Upper lobe of left lung (tissue), 6 donors: ENCODE measurements at regions not wholly inside any gene's neighbourhood (a gene's known extent, or its start where the extent isn't known, plus 50 kb on each side); places are given as distances from the start of the nearest gene placed in this dataset.

ENCODE experiments used
- ATAC-seq, 2 donors: fragments of 200-7000 bp; cut with Tn5 transposase; one replicate each; pipeline ENCODE4 v1.9.1; 2022; ENCODE audit warnings: mild to moderate bottlenecking in 2 of 2, moderate library complexity in 2 of 2; ENCODE audit not compliant: low FRiP score in 2 of 2
- DNase-seq, 2 donors: peaks; one replicate each; pipeline ENCODE4 v3.0.0-alpha.2; 2019 to 2020
- H3K27ac ChIP-seq, 4 donors: fragments of 200-600 bp; sonication (generic); one replicate each; pipeline ENCODE4 v1.5.1; 2016 to 2019
- H3K27me3 ChIP-seq, 4 donors: fragments of 200-600 bp; sonication (generic); one replicate each; pipeline ENCODE4 v1.5.1; 2017 to 2019
- H3K36me3 ChIP-seq, 4 donors: fragments of 200-600 bp; sonication (generic); one replicate each; pipeline ENCODE4 v1.5.1; 2016 to 2019
- H3K4me1 ChIP-seq, 4 donors: fragments of 200-600 bp; sonication (generic); one replicate each; pipeline ENCODE4 v1.5.1; 2018 to 2019
- H3K4me3 ChIP-seq, 4 donors: fragments of 200-600 bp; sonication (generic); one replicate each; pipeline ENCODE4 v1.5.1; 2017 to 2019; ENCODE audit warnings: mild to moderate bottlenecking in 2 of 4, moderate library complexity in 1 of 4
- H3K9me3 ChIP-seq, 4 donors: fragments of 200-600 bp; sonication (generic); one replicate each; pipeline ENCODE4 v1.5.1; 2018 to 2019
- EP300 ChIP-seq, 4 donors: sonication (generic); formaldehyde crosslinking; IDR thresholded peaks; one replicate each; pipeline ENCODE4 v1.5.1; 2017; ENCODE audit warnings: antibody characterized with exemption in 4 of 4, control low read depth in 2 of 4
- POLR2A ChIP-seq, 4 donors: fragments of 450-650 bp; IDR thresholded peaks; one replicate each; pipeline ENCODE4 v1.5.1; 2016 to 2017; ENCODE audit warnings: antibody characterized with exemption in 4 of 4, mild to moderate bottlenecking in 2 of 4
- POLR2AphosphoS5 ChIP-seq, 2 donors: sonication (generic); formaldehyde crosslinking; IDR thresholded peaks; one replicate each; pipeline ENCODE4 v1.5.1; 2017; ENCODE audit warnings: antibody characterized with exemption in 2 of 2
- WGBS, 2 donors: methylation state at CpG; one replicate each; pipeline ENCODE4 v1.1.5; 2017 to 2018; 5-methylcytosine and 5-hydroxymethylcytosine counted together
- small RNA-seq, 4 donors: library from RNA; depleted of rRNA; stranded (forward); fragments of <200 nt; gene quantifications; one replicate each; pipeline ENCODE3, GENCODE V24; 2016
- TF ChIP-seq, protein P1 (sequence below), 6 experiments: fragments of 450-650 bp in 4 of 6; fragments of 200-600 bp in 2 of 6; sonication (generic) in 2 of 6; IDR thresholded peaks; one replicate each; pipeline ENCODE4 v1.5.1; 2016 to 2019; ENCODE audit warnings: antibody characterized with exemption in 6 of 6
- donor health status: DM: no; HTN: no; CAD: no; lungs with moderate emphysema.
- donor health status: DM: no; HTN: yes; CAD: no; lungs with severe emphysema.

DNA sequence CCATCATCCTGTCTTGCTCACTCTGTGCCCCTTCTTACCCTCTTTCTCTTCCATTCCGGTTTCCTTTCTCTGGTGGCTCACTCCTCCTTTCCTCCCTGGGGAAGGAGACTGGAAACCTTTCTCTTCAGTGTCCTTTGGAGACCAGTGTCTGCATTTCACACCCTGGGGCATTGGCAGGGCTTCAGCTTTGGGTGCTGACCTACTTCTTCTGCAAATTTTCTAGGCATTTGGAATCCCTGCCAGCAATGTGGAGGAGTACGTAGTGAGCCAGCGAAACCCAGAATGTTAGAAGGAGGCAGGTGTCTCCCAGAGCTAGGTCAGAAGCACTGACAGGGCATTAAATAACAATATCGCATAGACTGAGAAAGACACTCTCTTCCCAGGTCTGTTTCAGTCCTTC, 122.2 kb downstream of the SLC28A3 start:
- WGBS, 2 donors: 83 to 91% methylated on average over 4 of the region's 4 CpGs
- ATAC-seq (no peak), DNase-seq (no peak)
- H3K9me3 ChIP-seq: peaks cover 0 to 4% (median 0%) of the 10 kb centered on the region in 4 donors
- no peak overlapping the region for H3K4me3 ChIP-seq
- H3K27ac ChIP-seq: no peak overlapping the region
- no peaks in the 10 kb centered on the region for H3K36me3 ChIP-seq
- no peaks in the 10 kb centered on the region for H3K27me3 ChIP-seq
- TF ChIP-seq POLR2AphosphoS5 (IDR thresholded peaks at IDR 0.05) (no peak), POLR2A (IDR thresholded peaks at IDR 0.05) (no peak), EP300 (IDR thresholded peaks at IDR 0.05) (no peak)
- TF ChIP-seq, protein P1, sequence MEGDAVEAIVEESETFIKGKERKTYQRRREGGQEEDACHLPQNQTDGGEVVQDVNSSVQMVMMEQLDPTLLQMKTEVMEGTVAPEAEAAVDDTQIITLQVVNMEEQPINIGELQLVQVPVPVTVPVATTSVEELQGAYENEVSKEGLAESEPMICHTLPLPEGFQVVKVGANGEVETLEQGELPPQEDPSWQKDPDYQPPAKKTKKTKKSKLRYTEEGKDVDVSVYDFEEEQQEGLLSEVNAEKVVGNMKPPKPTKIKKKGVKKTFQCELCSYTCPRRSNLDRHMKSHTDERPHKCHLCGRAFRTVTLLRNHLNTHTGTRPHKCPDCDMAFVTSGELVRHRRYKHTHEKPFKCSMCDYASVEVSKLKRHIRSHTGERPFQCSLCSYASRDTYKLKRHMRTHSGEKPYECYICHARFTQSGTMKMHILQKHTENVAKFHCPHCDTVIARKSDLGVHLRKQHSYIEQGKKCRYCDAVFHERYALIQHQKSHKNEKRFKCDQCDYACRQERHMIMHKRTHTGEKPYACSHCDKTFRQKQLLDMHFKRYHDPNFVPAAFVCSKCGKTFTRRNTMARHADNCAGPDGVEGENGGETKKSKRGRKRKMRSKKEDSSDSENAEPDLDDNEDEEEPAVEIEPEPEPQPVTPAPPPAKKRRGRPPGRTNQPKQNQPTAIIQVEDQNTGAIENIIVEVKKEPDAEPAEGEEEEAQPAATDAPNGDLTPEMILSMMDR (IDR thresholded peaks at IDR 0.05): no peak
- no peaks in the 10 kb centered on the region for H3K4me1 ChIP-seq

DNA sequence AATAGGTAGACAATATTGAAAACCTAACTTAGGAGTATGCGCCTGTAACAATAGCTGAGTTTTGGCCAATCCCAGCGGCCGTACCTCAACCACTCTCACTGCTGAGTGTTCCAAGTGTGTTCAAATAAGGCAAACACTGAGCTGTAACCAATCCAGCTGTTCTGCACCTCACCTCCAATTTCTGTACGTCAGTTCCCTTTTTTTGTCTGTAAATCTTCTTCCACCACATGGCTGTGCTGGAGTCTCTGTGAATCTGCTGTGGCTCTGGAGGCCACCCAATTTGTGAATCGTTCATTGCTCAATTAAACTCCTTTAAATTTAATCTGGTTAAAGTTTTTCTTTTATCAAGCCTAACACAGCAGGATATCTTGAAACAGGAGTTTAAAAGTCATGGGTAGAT, 116.3 kb downstream of the SLC28A3 start:
- DNase-seq (no peak), ATAC-seq (no peak)

More for the DNA sequence above, 116.3 kb downstream of the SLC28A3 start:
- H3K9me3 ChIP-seq: peaks cover 0 to 4% (median 0%) of the 10 kb centered on the region in 4 donors
- H3K4me3 ChIP-seq: no peak overlapping the region
- H3K4me1 ChIP-seq: peaks cover 0 to 7% (median 0%) of the 10 kb centered on the region in 4 donors
- TF ChIP-seq EP300 (IDR thresholded peaks at IDR 0.05): no peak
- TF ChIP-seq, protein P1 (IDR thresholded peaks at IDR 0.05): no peak
- no peak overlapping the region for H3K27ac ChIP-seq
- H3K27me3 ChIP-seq: no peaks in the 10 kb centered on the region
- no peaks in the 10 kb centered on the region for H3K36me3 ChIP-seq
- WGBS, 2 donors: 55 to 62% methylated on average over 5 of the region's 5 CpGs

Small RNA genes in the stretch of these regions (small RNA-seq; reads per million reads assigned to genes)
- 0 reads per million in 4 donors for gene AL390838.2
